ENCODE measurements at regions not wholly inside any gene's neighbourhood (a gene's known extent, or its start where the extent isn't known, plus 50 kb on each side); places are given as distances from the start of the nearest gene placed in this dataset.

DNA sequence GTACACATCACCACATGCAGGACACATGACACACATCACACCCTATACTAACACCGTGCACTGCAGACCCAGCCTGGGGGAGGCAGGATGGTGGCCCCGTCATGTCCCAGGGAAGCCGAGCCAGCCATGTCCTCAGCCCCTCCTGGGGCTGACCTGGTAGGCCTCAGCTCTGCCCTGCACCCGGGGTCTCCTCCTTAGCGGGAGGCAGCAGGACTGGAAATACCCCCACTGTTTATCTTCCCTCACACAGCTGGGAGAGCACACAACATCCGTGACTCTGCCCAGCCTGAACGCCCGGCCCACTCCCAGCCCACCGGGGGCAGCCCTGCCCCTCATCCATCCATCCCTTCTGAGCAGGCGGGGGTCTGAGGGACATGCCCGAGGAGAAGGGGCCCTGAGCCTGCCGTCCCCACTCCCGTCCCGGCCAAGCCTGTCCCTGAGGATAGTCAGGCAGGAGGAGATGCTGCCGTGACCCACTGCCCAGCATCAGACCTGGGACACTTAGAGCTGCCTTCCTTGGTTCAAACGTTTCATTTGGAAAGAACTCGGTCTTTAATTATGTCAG lies 945.0 kb downstream of the BRD1 start:
- TF ChIP-seq POLR2A (IDR thresholded peaks at IDR 0.05) (no peak), POLR2AphosphoS5 (IDR thresholded peaks at IDR 0.05) (no peak), EP300 (IDR thresholded peaks at IDR 0.05) (no peak)
- TF ChIP-seq, protein P1, sequence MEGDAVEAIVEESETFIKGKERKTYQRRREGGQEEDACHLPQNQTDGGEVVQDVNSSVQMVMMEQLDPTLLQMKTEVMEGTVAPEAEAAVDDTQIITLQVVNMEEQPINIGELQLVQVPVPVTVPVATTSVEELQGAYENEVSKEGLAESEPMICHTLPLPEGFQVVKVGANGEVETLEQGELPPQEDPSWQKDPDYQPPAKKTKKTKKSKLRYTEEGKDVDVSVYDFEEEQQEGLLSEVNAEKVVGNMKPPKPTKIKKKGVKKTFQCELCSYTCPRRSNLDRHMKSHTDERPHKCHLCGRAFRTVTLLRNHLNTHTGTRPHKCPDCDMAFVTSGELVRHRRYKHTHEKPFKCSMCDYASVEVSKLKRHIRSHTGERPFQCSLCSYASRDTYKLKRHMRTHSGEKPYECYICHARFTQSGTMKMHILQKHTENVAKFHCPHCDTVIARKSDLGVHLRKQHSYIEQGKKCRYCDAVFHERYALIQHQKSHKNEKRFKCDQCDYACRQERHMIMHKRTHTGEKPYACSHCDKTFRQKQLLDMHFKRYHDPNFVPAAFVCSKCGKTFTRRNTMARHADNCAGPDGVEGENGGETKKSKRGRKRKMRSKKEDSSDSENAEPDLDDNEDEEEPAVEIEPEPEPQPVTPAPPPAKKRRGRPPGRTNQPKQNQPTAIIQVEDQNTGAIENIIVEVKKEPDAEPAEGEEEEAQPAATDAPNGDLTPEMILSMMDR (IDR thresholded peaks at IDR 0.05), result no peak
